ENCODE measurements at regions not wholly inside any gene's neighbourhood (a gene's known extent, or its start where the extent isn't known, plus 50 kb on each side); places are given as distances from the start of the nearest gene placed in this dataset.

DNA sequence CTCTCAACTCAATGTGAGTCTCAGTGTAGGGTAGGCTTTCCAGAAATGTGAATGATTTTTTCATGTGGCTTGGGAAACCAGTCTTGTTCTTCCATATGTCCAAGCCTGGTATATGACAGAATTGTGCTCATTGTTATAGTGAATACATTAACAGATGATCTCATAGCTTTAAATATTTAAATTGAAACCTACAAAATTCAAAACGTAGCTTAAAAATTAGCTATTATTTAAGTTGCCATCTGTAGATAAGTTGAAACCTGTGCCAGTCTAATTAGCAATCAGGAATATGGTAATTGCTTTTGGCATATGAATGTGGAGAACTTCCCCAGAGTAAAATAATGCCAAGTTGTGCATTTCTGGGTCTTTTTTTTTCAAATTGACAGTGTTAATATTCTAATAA is 891.6 kb upstream of the SEL1L start:
- no peak for TF ChIP-seq EZH2 (IDR thresholded peaks at IDR 0.05; ENCODE audit: borderline replicate concordance, low read depth, low read length, severe bottlenecking)
- no peak for TF ChIP-seq CTCF (IDR thresholded peaks at IDR 0.05; ENCODE audit: borderline replicate concordance, extremely low read depth, low read length, poor library complexity, severe bottlenecking)
- Histone ChIP-seq H3K36me3 (ENCODE audit: insufficient read depth, low read length) (no peaks in the 10 kb centered on the region), H3K4me2 (ENCODE audit: insufficient read depth, low read length) (no peak overlapping the region), H3K4me3 (ENCODE audit: low read depth in 1 of 2, low read length in 2 of 2) (no peak overlapping the region), H3K9ac (ENCODE audit: low read depth, low read length) (no peak overlapping the region), H3K27ac (ENCODE audit: low read length) (no peak overlapping the region), H3K27me3 (ENCODE audit: insufficient read depth, low read length, poor library complexity) (no peaks in the 10 kb centered on the region), H2AFZ (ENCODE audit: low read depth, low read length) (no peak overlapping the region), H3K9me3 (ENCODE audit: insufficient read depth, low read length, severe bottlenecking) (no peaks in the 10 kb centered on the region), H3K4me1 (ENCODE audit: insufficient read depth, low read length) (no peaks in the 10 kb centered on the region), H3K79me2 (ENCODE audit: insufficient read depth, low read length) (no peaks in the 10 kb centered on the region), H4K20me1 (ENCODE audit: insufficient read depth, low read length) (no peaks in the 10 kb centered on the region)
- no peak for DNase-seq
- ATAC-seq (ENCODE audit: insufficient read depth, low read depth), result no peak

- no peak overlapping the region for H2AFZ ChIP-seq (ENCODE audit: low read depth, low read length)
- H3K27ac ChIP-seq (ENCODE audit: low read length), result no peak overlapping the region
- no peaks in the 10 kb centered on the region for H3K36me3 ChIP-seq (ENCODE audit: insufficient read depth, low read length)
- no peaks in the 10 kb centered on the region for H3K79me2 ChIP-seq (ENCODE audit: insufficient read depth, low read length)
- H3K9ac ChIP-seq (ENCODE audit: low read depth, low read length), result no peak overlapping the region
- no peak for ATAC-seq (ENCODE audit: insufficient read depth, low read depth)
- H3K4me1 ChIP-seq (ENCODE audit: insufficient read depth, low read length), result no peaks in the 10 kb centered on the region
- H3K9me3 ChIP-seq (ENCODE audit: insufficient read depth, low read length, severe bottlenecking), result no peaks in the 10 kb centered on the region
- no peaks in the 10 kb centered on the region for H4K20me1 ChIP-seq (ENCODE audit: insufficient read depth, low read length)
- no peak for DNase-seq
- TF ChIP-seq EZH2 (IDR thresholded peaks at IDR 0.05; ENCODE audit: borderline replicate concordance, low read depth, low read length, severe bottlenecking), result no peak
- no peak for TF ChIP-seq CTCF (IDR thresholded peaks at IDR 0.05; ENCODE audit: borderline replicate concordance, extremely low read depth, low read length, poor library complexity, severe bottlenecking)
- no peaks in the 10 kb centered on the region for H3K27me3 ChIP-seq (ENCODE audit: insufficient read depth, low read length, poor library complexity)
- no peak overlapping the region for H3K4me3 ChIP-seq (ENCODE audit: low read depth in 1 of 2, low read length in 2 of 2)
- H3K4me2 ChIP-seq (ENCODE audit: insufficient read depth, low read length), result no peak overlapping the region
Observed at GRCh38 chr14:82431031-82431430, 897.4 kb upstream of the SEL1L start.

- DNase-seq (no peak), ATAC-seq (ENCODE audit: insufficient read depth, low read depth) (no peak)
- no peak for TF ChIP-seq CTCF (IDR thresholded peaks at IDR 0.05; ENCODE audit: borderline replicate concordance, extremely low read depth, low read length, poor library complexity, severe bottlenecking)
- TF ChIP-seq EZH2 (IDR thresholded peaks at IDR 0.05; ENCODE audit: borderline replicate concordance, low read depth, low read length, severe bottlenecking), result no peak
- H3K27ac ChIP-seq (ENCODE audit: low read length), result no peak overlapping the region
- H3K79me2 ChIP-seq (ENCODE audit: insufficient read depth, low read length), result no peaks in the 10 kb centered on the region
- no peaks in the 10 kb centered on the region for H3K36me3 ChIP-seq (ENCODE audit: insufficient read depth, low read length)
- H3K4me1 ChIP-seq (ENCODE audit: insufficient read depth, low read length), result no peaks in the 10 kb centered on the region
- H3K9me3 ChIP-seq (ENCODE audit: insufficient read depth, low read length, severe bottlenecking), result no peaks in the 10 kb centered on the region
- H4K20me1 ChIP-seq (ENCODE audit: insufficient read depth, low read length), result no peaks in the 10 kb centered on the region
- no peaks in the 10 kb centered on the region for H3K27me3 ChIP-seq (ENCODE audit: insufficient read depth, low read length, poor library complexity)
- H3K9ac ChIP-seq (ENCODE audit: low read depth, low read length), result no peak overlapping the region
- H3K4me2 ChIP-seq (ENCODE audit: insufficient read depth, low read length), result no peak overlapping the region
- no peak overlapping the region for H2AFZ ChIP-seq (ENCODE audit: low read depth, low read length)
- no peak overlapping the region for H3K4me3 ChIP-seq (ENCODE audit: low read depth in 1 of 2, low read length in 2 of 2)
Observed at GRCh38 chr14:82432301-82433105, 898.9 kb upstream of the SEL1L start.

Measured in DND-41 (cell line).